Kidney (tissue), 13 donors: ENCODE measurements at regions not wholly inside any gene's neighbourhood (a gene's known extent, or its start where the extent isn't known, plus 50 kb on each side); places are given as distances from the start of the nearest gene placed in this dataset.

Source experiments
- DNase-seq, 5 donors: peaks; one replicate each; pipeline ENCODE4 v3.0.0-alpha.2; 2013 to 2020
- FAIRE-seq: peaks from 2 replicates; lab custom pipeline; 2012; peaks lifted over from hg19 to GRCh38; lab: Jason Lieb, UNC
- H3K27ac ChIP-seq, 2 donors: one replicate each; pipeline ENCODE4 v1.7.0; 2013; ENCODE audit warnings: low read depth in 2 of 2, low read length in 2 of 2, inconsistent platforms in 1 of 2
- H3K27me3 ChIP-seq: one replicate; pipeline ENCODE4 v1.7.1; 2013; ENCODE audit warnings: low read length, inconsistent platforms; ENCODE audit not compliant: control insufficient read depth, insufficient read depth
- H3K36me3 ChIP-seq, 3 donors: one replicate each; pipeline versions ENCODE4 v1.7.0 to v1.7.1; 2013; ENCODE audit warnings: low read length in 3 of 3, control low read depth in 1 of 3, inconsistent platforms in 1 of 3; ENCODE audit not compliant: insufficient read depth in 3 of 3, control insufficient read depth in 2 of 3
- H3K4me1 ChIP-seq, 3 donors: one replicate each; pipeline versions ENCODE4 v1.7.0 to v1.7.1; 2013; ENCODE audit warnings: low read length in 3 of 3, inconsistent platforms in 1 of 3, low read depth in 1 of 3; ENCODE audit not compliant: control insufficient read depth in 2 of 3, insufficient read depth in 2 of 3
- H3K4me3 ChIP-seq, 3 donors: one replicate each; pipeline versions ENCODE4 v1.7.0 to v1.8.1; 2013; ENCODE audit warnings: low read length in 3 of 3, control low read depth in 1 of 3, inconsistent platforms in 1 of 3
- H3K9ac ChIP-seq, 3 donors: one replicate each; pipeline versions ENCODE4 v1.7.0 to v1.7.1; 2013; ENCODE audit warnings: low read length in 3 of 3, control low read depth in 1 of 3, inconsistent platforms in 1 of 3
- H3K9me3 ChIP-seq, 3 donors: one replicate each; pipeline versions ENCODE4 v1.7.0 to v1.7.1; 2013; ENCODE audit warnings: low read length in 3 of 3, control low read depth in 1 of 3, inconsistent platforms in 1 of 3; ENCODE audit not compliant: control insufficient read depth in 2 of 3, insufficient read depth in 1 of 3
- intact Hi-C: fragments of 100-400 bp; cut with DNase I; formaldehyde crosslinking; loops from one replicate; pipeline ENCODE4 v1.11.1; 2022
- TF ChIP-seq, protein P1 (sequence below): IDR thresholded peaks from 3 replicates; pipeline ENCODE4 v1.5.1; 2012; ENCODE audit warnings: mild to moderate bottlenecking, moderate library complexity, borderline replicate concordance; ENCODE audit not compliant: insufficient read depth; ENCODE audit errors: extremely low read depth
- donor health status: control.
- donor health status: control.
- donor health status: control.
- donor health status: control.
- donor health status: control.
- donor health status: DM: yes; HTN: yes; CAD: no.
- donor health status: Normal renal cell carcinoma (clear cell type).

DNA sequence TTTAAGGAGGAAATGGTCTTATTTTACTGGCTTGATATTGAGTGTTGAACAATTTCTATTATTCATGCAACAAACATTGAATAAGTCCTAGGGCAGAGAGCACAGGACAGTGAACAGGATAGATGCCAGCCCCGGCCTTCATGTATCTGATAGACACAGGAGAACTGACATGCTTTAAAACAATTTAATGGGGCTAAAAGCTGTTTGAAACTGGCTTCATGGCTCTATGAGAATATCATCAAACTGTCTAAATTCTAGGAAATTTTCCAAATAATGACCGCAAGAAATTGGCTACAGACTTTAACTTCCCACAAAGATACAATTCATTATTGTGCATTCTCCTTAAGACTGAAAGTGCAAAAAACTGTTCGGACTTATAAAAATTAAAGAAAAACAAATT lies 69.0 kb downstream of the ID4 start:
- intact Hi-C loops, result no loop called here
- Histone ChIP-seq H3K27me3 (no peaks in the 10 kb centered on the region), H3K4me3 (no peak overlapping the region), H3K4me1 (no peaks in the 10 kb centered on the region), H3K27ac (no peak overlapping the region), H3K9ac (no peak overlapping the region), H3K36me3 (no peaks in the 10 kb centered on the region), H3K9me3 (no peaks in the 10 kb centered on the region)
- TF ChIP-seq, protein P1, sequence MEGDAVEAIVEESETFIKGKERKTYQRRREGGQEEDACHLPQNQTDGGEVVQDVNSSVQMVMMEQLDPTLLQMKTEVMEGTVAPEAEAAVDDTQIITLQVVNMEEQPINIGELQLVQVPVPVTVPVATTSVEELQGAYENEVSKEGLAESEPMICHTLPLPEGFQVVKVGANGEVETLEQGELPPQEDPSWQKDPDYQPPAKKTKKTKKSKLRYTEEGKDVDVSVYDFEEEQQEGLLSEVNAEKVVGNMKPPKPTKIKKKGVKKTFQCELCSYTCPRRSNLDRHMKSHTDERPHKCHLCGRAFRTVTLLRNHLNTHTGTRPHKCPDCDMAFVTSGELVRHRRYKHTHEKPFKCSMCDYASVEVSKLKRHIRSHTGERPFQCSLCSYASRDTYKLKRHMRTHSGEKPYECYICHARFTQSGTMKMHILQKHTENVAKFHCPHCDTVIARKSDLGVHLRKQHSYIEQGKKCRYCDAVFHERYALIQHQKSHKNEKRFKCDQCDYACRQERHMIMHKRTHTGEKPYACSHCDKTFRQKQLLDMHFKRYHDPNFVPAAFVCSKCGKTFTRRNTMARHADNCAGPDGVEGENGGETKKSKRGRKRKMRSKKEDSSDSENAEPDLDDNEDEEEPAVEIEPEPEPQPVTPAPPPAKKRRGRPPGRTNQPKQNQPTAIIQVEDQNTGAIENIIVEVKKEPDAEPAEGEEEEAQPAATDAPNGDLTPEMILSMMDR, result no peak
- DNase-seq (peak in 1 of 5 donors; percentile 42), FAIRE-seq (no peak)

DNA sequence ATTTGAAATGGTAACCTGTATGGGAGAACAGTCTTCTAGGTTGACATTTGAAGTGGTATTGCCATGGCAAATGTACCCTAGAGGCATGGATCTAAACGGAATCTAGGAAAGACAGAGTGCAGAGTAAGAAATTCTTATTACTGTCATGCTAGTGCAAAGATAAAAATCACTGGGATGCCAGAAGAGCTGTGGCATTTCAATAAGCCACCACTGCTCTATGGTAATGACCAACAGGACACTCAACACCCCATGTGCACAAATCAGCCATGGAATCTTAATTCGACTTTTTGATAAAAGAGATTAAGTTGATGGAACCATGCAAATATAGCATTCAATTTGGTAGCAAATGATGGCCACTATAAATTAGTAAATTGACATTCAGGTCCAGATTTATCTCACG lies 74.1 kb downstream of the ID4 start:
- Histone ChIP-seq H3K27ac (no peak overlapping the region), H3K9me3 (peaks cover 0 to 7% (median 0%) of the 10 kb centered on the region in 3 donors), H3K36me3 (no peaks in the 10 kb centered on the region), H3K9ac (no peak overlapping the region), H3K27me3 (no peaks in the 10 kb centered on the region), H3K4me3 (no peak overlapping the region), H3K4me1 (no peaks in the 10 kb centered on the region)
- TF ChIP-seq, protein P1, result no peak
- intact Hi-C loops, result no loop called here
- no peak for DNase-seq
- FAIRE-seq, result no peak

GRCh38 chr6:19918436-19918835 lies 81.3 kb downstream of the ID4 start:
- intact Hi-C loops, result no loop called here
- no peaks in the 10 kb centered on the region for H3K36me3 ChIP-seq
- H3K27ac ChIP-seq, result no peak overlapping the region
- no peak for DNase-seq
- H3K4me1 ChIP-seq, result no peaks in the 10 kb centered on the region
- H3K9ac ChIP-seq, result no peak overlapping the region
- TF ChIP-seq, protein P1, result no peak
- H3K4me3 ChIP-seq, result no peak overlapping the region
- no peaks in the 10 kb centered on the region for H3K27me3 ChIP-seq
- no peak for FAIRE-seq
- H3K9me3 ChIP-seq, result peaks cover 0 to 12% (median 0%) of the 10 kb centered on the region in 3 donors

DNA sequence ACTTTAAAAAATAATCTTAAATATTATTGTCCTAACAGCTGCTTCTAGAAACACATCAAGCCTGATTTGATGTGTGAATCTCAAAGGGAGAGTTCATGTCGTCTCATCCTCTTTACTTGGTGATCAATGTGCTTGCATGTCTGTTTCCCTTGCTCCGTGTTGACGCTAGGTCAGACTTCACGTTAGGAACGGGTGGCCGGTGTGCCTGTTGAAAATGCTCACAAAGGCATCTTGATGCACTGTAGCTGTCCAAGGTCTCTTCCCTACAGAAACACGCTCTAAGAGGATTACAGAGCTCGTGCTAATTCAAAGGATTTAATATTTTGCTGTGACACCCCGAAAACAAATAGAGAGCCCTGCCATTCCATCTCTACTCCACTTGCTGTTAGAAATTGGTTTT lies 84.6 kb downstream of the ID4 start:
- Histone ChIP-seq H3K4me3 (no peak overlapping the region), H3K9ac (no peak overlapping the region), H3K27me3 (no peaks in the 10 kb centered on the region), H3K27ac (no peak overlapping the region), H3K36me3 (no peaks in the 10 kb centered on the region), H3K9me3 (peaks cover 0 to 4% (median 0%) of the 10 kb centered on the region in 3 donors), H3K4me1 (no peaks in the 10 kb centered on the region)
- intact Hi-C loops, result no loop called here
- TF ChIP-seq, protein P1, result no peak
- peak in 2 of 5 donors; percentile 8 to 25 for DNase-seq
- no peak for FAIRE-seq
